Activated T-helper 2 cell treated with anti-CD3 and anti-CD28 coated beads, Interferon-gamma antibody, Interleukin-2, Interleukin-4, amounts not matched to agents 10 μg/mL and 5 μg/mL and 100 μg/mL, durations not matched to agents 14 hours and 24 hours and 36 hours (primary cell): ENCODE measurements at regions not wholly inside any gene's neighbourhood (a gene's known extent, or its start where the extent isn't known, plus 50 kb on each side); places are given as distances from the start of the nearest gene placed in this dataset.

Source experiments
- DNase-seq: peaks from one replicate; pipeline ENCODE4 v3.0.0; 2021; ENCODE audit warnings: low spot score
- H3K27ac Mint-ChIP-seq: one replicate; pipeline ENCODE4 v1.8.0; 2021; ENCODE audit warnings: mixed read lengths
- H3K27me3 Mint-ChIP-seq: one replicate; pipeline ENCODE4 v1.8.0; 2021; ENCODE audit warnings: low read depth, mixed read lengths
- H3K36me3 Mint-ChIP-seq: one replicate; pipeline ENCODE4 v1.8.0; 2021; ENCODE audit warnings: low read depth, mixed read lengths
- H3K4me1 Mint-ChIP-seq: one replicate; pipeline ENCODE4 v1.8.0; 2021; ENCODE audit warnings: low read depth, mixed read lengths
- H3K4me3 Mint-ChIP-seq: one replicate; pipeline ENCODE4 v1.8.0; 2021; ENCODE audit warnings: low read depth, mild to moderate bottlenecking, moderate library complexity, mixed read lengths
- H3K9me3 Mint-ChIP-seq: one replicate; pipeline ENCODE4 v1.8.0; 2021; ENCODE audit warnings: mixed read lengths
- intact Hi-C: fragments of 100-400 bp; cut with micrococcal nuclease; formaldehyde crosslinking; loops from one replicate; pipeline ENCODE4 v1.15.1; 2023

- Mint-ChIP-seq H3K27ac (no peak overlapping the region), H3K9me3 (no peaks in the 10 kb centered on the region), H3K27me3 (no peaks in the 10 kb centered on the region), H3K4me1 (no peaks in the 10 kb centered on the region), H3K4me3 (no peak overlapping the region), H3K36me3 (no peaks in the 10 kb centered on the region)
- DNase-seq, result no peak
- intact Hi-C loops, result no loop called here
These were observed 187.4 kb upstream of the KITLG start for GRCh38 chr12:88767699-88768098.

DNA sequence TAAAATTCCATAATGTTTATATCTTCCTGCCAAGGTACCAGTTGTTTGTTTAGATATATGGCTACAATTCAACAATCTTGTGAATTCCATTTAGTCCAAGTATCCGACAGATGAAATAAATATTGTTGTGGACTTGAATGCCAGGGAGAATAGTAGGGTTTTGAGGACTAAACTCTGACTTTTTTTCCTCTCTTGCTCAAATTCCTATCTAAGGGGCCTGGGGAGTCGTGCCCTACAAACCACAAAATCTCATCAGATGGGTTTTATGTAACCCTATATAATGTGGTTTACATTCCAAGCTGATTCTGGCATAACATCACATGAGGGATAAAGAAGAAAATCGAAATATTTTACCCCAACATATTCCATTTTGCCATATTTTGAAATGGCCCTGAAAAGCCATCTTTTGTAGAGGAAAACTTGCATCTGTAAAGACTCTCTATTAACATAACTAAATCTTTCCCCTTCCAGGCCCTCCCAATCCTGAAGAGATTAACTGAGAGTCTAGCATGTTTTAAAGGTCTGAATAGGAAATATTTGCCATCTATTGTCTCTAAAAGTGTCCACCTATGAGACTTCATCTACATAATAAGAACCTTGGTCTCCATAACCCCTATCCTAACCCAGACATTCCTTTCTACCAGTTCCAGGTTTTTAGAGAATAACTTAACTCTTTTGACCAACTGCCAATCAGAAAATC lies 184.7 kb upstream of the KITLG start:
- DNase-seq, result no peak
- H3K27me3 Mint-ChIP-seq, result no peaks in the 10 kb centered on the region
- H3K4me3 Mint-ChIP-seq, result no peak overlapping the region
- H3K36me3 Mint-ChIP-seq, result no peaks in the 10 kb centered on the region
- H3K4me1 Mint-ChIP-seq, result no peaks in the 10 kb centered on the region
- H3K9me3 Mint-ChIP-seq, result no peaks in the 10 kb centered on the region
- H3K27ac Mint-ChIP-seq, result no peak overlapping the region
- intact Hi-C loops, result no loop called here

GRCh38 chr12:88763536-88764100 lies 183.3 kb upstream of the KITLG start:
- Mint-ChIP-seq H3K4me3 (no peak overlapping the region), H3K36me3 (no peaks in the 10 kb centered on the region), H3K27ac (no peak overlapping the region), H3K27me3 (no peaks in the 10 kb centered on the region), H3K4me1 (no peaks in the 10 kb centered on the region), H3K9me3 (no peaks in the 10 kb centered on the region)
- intact Hi-C loops, result no loop called here
- DNase-seq, result no peak

DNA sequence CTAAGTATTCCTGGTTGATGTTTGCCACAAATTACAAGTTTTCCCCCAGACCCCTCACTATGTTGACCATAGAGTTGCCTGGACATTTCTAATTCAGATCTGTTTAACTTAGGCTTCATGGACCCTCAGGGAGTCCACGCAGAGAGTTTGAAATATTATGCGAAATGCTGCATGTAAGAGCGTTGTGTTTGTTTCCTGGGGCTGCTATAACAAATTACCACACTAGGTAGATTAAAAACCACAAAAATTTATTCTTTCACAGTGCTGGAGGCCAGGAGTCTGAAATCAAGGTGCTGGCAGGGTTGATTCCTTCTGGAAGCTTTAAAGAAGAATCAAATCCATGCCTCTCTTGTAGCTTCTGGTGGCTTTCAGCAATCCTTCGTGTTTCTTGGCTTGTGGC lies 177.9 kb upstream of the KITLG start:
- DNase-seq, result no peak
- Mint-ChIP-seq H3K27me3 (no peaks in the 10 kb centered on the region), H3K36me3 (no peaks in the 10 kb centered on the region), H3K4me1 (no peaks in the 10 kb centered on the region), H3K9me3 (no peaks in the 10 kb centered on the region), H3K27ac (no peak overlapping the region), H3K4me3 (no peak overlapping the region)
- intact Hi-C loops, result no loop called here

GRCh38 chr12:88756917-88757316 lies 176.6 kb upstream of the KITLG start:
- Mint-ChIP-seq H3K27ac (no peak overlapping the region), H3K36me3 (no peaks in the 10 kb centered on the region), H3K4me1 (no peaks in the 10 kb centered on the region), H3K4me3 (no peak overlapping the region), H3K27me3 (no peaks in the 10 kb centered on the region), H3K9me3 (no peaks in the 10 kb centered on the region)
- DNase-seq, result no peak
- intact Hi-C loops, result no loop called here

DNA sequence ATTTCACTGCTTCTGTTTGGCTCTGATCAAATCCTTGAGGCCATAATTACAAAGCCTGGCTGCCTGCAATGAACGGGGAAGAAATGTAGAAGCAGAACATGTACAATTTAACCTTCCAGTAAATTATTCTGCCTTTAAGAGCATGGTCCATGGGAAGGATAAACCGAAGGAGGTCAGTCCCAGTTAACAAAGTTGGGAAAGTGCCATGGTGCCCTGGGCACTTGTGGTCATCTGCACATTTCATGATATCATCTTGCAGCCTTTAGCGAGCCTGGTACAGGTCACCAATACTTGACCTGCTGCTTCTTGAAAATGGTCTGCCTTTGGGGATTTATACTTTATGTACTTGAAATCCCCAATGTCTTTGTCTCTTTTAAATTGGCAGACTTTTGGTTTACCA lies 175.9 kb upstream of the KITLG start:
- H3K36me3 Mint-ChIP-seq, result no peaks in the 10 kb centered on the region
- H3K27ac Mint-ChIP-seq, result no peak overlapping the region
- H3K9me3 Mint-ChIP-seq, result no peaks in the 10 kb centered on the region
- H3K4me1 Mint-ChIP-seq, result no peaks in the 10 kb centered on the region
- H3K4me3 Mint-ChIP-seq, result no peak overlapping the region
- intact Hi-C loops, result no loop called here
- no peaks in the 10 kb centered on the region for H3K27me3 Mint-ChIP-seq
- no peak for DNase-seq

DNA sequence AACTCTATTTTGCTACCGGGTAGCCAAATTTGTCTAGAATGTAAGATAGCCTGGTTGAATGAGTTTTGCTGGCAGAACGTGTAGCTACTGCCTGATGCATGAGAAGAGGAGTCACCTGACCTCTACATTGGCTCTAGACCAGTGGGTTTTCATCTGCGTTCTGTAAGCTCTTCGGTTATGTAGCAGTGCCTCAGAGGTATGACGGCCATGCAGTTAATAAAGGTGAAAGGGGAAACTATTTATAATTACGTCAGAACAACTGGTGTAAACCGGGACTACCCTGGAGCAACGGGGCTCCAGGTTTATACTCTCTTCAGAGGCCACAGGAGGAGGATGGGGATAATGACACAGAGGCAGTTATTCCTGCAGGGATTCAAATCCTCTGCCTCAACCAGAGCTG lies 173.4 kb upstream of the KITLG start:
- H3K27me3 Mint-ChIP-seq, result no peaks in the 10 kb centered on the region
- H3K4me1 Mint-ChIP-seq, result no peaks in the 10 kb centered on the region
- no peaks in the 10 kb centered on the region for H3K36me3 Mint-ChIP-seq
- no peaks in the 10 kb centered on the region for H3K9me3 Mint-ChIP-seq
- intact Hi-C loops, result no loop called here
- no peak overlapping the region for H3K27ac Mint-ChIP-seq
- DNase-seq, result no peak
- no peak overlapping the region for H3K4me3 Mint-ChIP-seq

GRCh38 chr12:88753066-88753465 lies 172.8 kb upstream of the KITLG start:
- Mint-ChIP-seq H3K27ac (no peak overlapping the region), H3K9me3 (no peaks in the 10 kb centered on the region), H3K27me3 (no peaks in the 10 kb centered on the region), H3K4me3 (no peak overlapping the region), H3K4me1 (no peaks in the 10 kb centered on the region), H3K36me3 (no peaks in the 10 kb centered on the region)
- no peak for DNase-seq
- intact Hi-C loops, result no loop called here

DNA sequence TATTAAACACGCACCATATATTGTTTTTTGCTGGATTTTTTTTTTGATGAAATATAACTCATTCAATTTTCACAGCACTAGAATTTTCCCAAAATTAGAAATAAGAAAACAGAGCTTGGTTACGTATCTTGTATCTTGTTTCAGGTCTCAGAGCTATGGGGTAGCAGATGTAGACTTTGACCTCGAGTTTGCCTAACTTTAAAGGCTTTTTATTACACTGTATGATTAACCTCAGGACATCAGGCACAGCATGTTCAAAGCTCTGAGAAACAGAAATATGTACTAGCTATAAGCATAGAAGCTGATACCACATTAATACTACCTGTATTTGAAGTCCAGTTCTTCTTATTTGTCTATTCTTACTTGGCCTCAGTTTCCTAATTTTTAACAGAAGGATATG lies 171.9 kb upstream of the KITLG start:
- no peaks in the 10 kb centered on the region for H3K4me1 Mint-ChIP-seq
- intact Hi-C loops, result no loop called here
- H3K36me3 Mint-ChIP-seq, result no peaks in the 10 kb centered on the region
- no peaks in the 10 kb centered on the region for H3K27me3 Mint-ChIP-seq
- no peaks in the 10 kb centered on the region for H3K9me3 Mint-ChIP-seq
- DNase-seq, result no peak
- H3K27ac Mint-ChIP-seq, result no peak overlapping the region
- no peak overlapping the region for H3K4me3 Mint-ChIP-seq

- Mint-ChIP-seq H3K4me3 (no peak overlapping the region), H3K4me1 (no peaks in the 10 kb centered on the region), H3K27me3 (no peaks in the 10 kb centered on the region), H3K27ac (no peak overlapping the region), H3K9me3 (no peaks in the 10 kb centered on the region), H3K36me3 (no peaks in the 10 kb centered on the region)
- DNase-seq, result no peak
- intact Hi-C loops, result no loop called here
These were observed 170.7 kb upstream of the KITLG start for GRCh38 chr12:88750867-88751543.

DNA sequence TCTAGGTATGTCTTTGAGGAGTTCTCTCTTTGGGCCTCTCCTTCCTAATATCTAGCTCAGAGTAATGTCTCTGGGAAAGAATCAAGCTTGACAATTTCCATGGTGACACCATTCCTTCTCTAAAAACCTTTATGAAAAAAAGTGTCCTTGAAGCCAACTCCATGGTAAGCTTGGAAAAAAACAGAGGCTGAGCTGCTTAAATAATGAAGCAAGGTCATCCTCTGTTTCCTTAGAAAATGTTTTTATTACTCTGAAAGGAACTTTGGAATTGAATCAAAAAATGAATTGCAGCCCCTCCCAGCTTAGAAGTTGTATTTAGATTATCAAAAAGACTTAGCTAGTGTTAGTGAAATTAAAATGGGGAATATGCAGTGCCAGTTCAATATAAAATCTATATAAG lies 166.1 kb upstream of the KITLG start:
- Mint-ChIP-seq H3K27me3 (no peaks in the 10 kb centered on the region), H3K27ac (no peak overlapping the region), H3K9me3 (no peaks in the 10 kb centered on the region), H3K36me3 (no peaks in the 10 kb centered on the region), H3K4me3 (no peak overlapping the region), H3K4me1 (no peaks in the 10 kb centered on the region)
- DNase-seq, result no peak
- intact Hi-C loops, result no loop called here

DNA sequence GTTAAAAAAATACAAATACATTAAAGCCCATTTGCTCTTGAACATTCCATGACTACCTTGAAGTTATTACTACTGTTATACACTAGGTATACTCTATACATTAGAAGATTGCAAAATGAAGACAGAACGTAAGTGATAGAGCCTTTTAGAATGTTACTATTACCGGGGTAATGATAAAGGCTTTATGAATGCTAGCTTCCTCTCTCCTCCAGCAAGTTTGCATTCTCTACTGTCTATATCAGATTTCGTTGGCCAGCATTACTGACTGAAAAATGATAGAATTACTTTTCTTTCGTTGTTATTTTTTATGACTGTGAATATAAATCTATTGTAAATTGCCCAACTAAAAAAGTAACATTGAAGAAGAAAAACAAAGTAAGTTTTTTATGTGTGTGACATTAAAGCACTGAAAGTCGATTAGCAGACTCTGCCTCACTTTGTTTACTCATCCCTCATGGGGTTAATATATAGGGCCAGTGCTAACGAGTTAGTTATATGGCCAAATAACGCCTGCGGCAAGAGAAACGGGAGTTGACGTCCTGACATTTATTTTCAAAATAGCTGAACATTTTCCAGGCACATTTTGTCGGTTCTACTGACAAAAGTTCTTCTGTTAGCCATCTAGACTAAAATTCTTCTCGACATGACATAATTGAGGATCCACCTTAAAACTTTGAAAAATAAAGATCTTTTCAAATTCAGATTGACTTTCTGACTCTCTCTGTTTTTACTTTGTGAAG lies 163.8 kb upstream of the KITLG start:
- intact Hi-C loops, result no loop called here
- Mint-ChIP-seq H3K36me3 (no peaks in the 10 kb centered on the region), H3K9me3 (no peaks in the 10 kb centered on the region)

DNA sequence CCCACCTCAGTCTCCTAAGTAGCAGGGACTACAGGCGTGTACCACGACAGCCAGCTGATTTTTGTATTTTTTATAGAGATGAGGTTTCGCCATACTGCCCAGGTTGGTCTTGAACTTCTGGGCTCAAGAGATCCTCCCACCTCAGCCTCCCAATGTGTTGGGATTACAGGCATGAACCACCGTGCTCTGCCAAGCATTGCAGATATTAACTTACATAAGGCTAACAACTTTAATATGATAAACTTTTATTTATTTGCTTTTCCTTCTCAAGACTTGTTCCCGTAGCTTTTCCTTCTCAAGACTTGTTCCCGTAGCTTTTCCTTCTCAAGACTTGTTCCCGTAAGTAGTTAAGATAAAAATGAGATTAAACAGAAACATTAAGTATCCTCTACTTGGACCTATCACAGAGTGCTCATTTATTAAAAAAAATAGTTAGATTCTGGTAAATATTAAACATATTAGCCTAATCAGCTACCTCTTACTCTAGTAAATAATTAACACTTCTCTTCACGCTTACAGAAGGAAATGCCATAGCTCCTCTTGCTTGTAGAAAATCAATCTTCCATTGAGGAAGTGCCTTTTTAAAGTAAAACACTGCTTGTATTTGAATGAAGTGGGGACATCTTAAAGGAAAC lies 157.7 kb upstream of the KITLG start:
- no peaks in the 10 kb centered on the region for H3K4me1 Mint-ChIP-seq
- H3K27me3 Mint-ChIP-seq, result no peaks in the 10 kb centered on the region
- H3K4me3 Mint-ChIP-seq, result no peak overlapping the region
- intact Hi-C loops, result no loop called here
- H3K36me3 Mint-ChIP-seq, result no peaks in the 10 kb centered on the region
- no peaks in the 10 kb centered on the region for H3K9me3 Mint-ChIP-seq
- DNase-seq, result no peak
- no peak overlapping the region for H3K27ac Mint-ChIP-seq

More for the DNA sequence above, 163.8 kb upstream of the KITLG start:
- no peaks in the 10 kb centered on the region for H3K27me3 Mint-ChIP-seq
- no peak overlapping the region for H3K4me3 Mint-ChIP-seq
- no peak for DNase-seq
- no peak overlapping the region for H3K27ac Mint-ChIP-seq
- no peaks in the 10 kb centered on the region for H3K4me1 Mint-ChIP-seq
